Kidney capillary endothelial cell (primary cell): ENCODE measurements at regions not wholly inside any gene's neighbourhood (a gene's known extent, or its start where the extent isn't known, plus 50 kb on each side); places are given as distances from the start of the nearest gene placed in this dataset.
A peak's percentile ranks its signal among the peaks of the same experiment; 100 is the strongest.

ENCODE experiments used
- DNase-seq: peaks from one replicate; pipeline ENCODE4 v3.0.0-alpha.2; 2018; ENCODE audit warnings: low spot score

DNA sequence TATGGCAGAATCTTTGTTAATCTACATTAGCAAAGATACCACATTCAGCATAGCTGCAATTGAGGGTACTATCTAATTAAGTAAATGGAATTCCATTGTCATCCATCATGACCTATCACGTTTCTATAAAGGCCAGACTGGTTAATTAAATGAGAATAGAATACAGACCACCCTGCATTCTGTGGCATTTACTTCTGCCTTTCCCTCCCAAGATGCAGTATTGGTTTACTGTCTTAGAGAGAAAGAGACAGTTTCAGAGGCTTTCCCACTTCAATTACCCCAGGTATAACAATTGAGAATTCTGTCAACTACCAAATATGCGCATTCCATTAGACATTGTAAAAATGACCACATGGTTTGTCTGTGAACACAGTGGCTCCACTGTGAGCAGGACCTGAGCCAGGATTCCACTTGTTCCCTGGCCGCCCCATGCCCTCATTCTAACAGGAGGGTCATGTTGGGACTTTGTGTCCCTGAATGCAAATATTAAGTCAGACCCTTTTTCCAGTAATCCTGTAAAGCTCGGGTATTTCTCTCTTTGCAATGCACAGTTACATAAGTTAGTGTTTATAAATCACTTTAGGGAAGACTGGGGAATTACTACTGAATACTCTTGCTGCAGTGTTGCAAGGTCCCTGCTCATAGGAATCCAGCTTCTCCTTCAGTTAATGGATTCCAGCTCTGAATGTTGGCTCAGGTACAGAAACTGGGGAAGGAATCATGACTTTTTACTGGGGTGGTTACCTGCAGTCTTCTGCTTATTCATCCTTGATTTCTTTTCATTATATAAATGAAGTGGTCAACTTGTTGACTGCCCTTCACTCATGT, 261.0 kb downstream of the PDGFC start:
- no peak for DNase-seq

DNA sequence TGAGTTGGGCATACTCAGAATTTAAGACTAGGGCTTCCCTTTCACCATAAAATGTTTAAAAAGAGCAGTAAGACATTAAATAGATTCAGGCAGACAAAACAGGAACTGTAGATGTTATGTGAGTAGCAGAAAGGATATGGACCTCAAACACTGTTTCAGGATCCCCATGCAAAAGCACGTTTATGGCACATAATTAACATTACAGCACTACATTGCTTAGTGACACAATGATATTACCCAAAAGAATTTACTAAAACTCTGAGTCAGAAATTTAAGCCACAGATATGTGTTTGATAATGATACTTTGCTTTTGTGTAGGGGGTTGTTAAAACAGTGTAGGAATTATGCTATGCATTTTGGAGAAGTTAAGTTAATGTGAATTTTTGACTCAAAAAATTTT, 266.3 kb downstream of the PDGFC start:
- no peak for DNase-seq

DNA sequence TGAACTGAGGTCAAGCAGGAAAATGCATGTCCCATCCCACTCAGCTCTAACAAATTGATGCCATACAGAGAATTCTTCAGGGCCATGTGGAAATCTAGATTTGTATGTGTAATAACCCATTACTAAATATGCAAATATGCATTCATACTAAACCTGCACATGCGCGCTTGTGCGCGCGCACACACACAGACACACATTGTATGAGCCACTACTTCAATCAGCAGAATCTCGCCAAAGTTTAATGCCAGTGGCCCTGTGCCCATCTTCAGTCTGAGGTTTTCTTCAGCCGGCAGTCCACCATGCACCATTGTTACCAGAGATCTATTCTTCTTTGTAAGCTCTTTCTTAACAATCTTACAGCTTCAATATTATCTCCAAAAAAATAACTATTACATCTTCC, 276.4 kb downstream of the PDGFC start:
- DNase-seq, result no peak

DNA sequence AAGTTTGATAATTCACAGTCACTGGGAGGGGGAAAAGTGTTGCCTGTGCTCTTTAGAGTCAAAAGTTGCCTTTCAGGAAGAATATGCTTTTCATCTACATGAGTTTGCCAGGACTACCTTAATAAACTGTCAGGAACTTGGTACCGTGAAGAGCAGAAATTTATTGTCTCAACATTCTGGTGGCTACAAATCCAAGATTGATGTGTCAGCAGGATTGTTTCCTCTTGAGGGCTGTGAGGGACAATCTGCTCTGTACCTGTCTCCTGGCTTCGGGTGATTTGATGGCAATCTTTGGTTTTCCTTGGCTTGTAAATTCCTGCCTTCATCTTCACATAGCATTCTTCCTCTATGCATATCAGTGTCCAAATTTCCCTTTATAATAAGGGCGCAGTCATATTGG, 277.2 kb downstream of the PDGFC start:
- DNase-seq, result no peak

DNA sequence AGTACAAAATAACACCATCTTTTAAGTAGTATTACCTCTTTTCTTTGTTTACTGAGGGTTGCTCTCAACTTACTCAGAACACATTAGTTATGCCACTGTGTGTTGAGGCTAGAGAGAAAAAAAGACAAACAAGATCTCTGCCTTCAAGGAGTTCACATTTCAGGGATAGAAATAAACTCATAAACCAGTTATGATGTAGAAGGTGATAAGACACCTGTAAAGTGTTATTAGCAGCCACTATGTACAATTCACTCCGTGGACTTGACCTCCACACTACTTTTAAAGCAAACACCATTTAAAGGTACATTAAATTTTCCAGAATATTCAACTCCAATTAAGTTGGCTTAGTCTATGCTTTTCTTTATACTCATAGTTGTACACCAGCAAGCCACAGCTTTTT, 278.0 kb downstream of the PDGFC start:
- no peak for DNase-seq

DNA sequence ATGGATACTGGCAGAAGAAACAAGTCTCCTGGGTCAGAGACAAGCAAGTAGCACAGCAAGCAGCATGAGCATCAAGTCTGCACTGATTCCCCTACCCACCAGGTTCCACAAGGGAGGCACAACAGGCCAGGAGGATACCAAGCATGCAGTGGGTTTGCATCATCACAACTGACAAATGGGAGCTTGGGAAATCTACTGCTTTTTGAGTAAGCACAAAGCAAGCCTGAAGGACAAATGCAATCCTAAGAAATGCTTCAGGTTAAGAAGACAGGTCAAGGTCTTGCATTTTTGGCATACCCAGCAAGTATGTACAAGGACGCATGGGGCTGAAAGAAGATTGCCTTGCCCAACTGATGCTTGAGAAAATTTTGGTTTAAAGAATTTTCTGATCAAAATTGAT, 279.6 kb downstream of the PDGFC start:
- DNase-seq, result no peak

- no peak for DNase-seq
Observed at GRCh38 chr4:156690572-156690971, 281.0 kb downstream of the PDGFC start.

DNA sequence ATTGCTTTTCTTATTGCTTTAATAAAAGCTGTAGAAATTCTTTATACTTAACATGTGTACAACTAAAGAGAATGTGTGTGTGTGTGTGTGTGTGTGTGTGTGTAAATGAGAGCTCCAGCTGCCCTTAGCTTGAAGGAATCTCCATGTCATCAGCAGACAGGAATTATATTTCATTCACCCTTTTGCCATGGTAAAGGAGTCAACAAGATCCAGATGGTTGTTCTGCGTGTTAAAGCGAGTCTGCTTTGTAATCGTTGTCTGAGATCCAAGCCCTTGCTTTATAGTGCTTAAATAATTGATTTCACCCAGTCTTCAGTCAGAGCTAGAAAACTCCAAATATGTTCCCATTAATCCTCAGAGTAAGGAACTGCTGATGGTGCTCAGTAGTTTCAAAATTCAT, 285.5 kb downstream of the PDGFC start:
- no peak for DNase-seq

- DNase-seq, result no peak
Observed at GRCh38 chr4:156685308-156685707, 286.3 kb downstream of the PDGFC start.

DNA sequence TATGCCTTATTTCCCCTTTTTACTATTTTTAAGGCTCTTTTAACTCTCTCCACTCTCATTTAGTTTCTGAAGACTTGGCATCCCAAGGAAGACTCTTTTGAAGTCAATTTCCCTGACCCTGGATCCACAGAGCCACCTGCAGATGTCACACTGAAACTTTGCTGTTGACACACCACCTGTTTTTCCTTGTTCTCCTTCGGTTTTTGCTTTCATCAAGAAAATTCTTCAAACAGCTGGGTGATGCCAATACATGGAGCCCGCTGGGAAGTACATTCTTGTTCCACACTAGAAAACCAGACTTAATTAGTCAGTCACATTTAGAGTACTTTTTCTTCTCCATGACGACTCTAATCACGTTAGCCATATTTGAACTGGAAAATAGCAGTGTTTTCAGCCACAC, 293.9 kb downstream of the PDGFC start:
- DNase-seq, result no peak

- DNase-seq, result peak; percentile 35
Observed at GRCh38 chr4:156677131-156677531, 294.5 kb downstream of the PDGFC start.

GRCh38 chr4:156676116-156676851, 295.3 kb downstream of the PDGFC start:
- DNase-seq, result no peak

DNA sequence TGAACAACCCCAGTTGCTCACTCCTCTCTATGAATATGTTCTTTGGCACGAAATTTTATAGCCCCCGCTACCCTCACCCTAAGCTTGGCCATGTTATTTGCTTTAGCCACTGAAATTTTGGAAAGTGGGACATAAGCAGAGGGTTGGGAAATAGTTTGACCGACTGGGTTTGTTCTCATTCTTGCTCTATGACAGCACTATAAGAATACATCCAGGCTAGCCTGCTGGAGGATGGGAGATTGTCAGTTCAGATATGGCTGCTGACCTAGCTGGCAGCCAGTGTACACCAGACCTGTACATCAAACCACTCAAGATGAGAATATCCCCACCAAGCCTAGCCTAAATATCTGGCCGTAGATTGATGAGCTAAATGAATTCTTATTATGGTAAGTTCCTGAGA, 298.1 kb downstream of the PDGFC start:
- DNase-seq, result no peak

DNA sequence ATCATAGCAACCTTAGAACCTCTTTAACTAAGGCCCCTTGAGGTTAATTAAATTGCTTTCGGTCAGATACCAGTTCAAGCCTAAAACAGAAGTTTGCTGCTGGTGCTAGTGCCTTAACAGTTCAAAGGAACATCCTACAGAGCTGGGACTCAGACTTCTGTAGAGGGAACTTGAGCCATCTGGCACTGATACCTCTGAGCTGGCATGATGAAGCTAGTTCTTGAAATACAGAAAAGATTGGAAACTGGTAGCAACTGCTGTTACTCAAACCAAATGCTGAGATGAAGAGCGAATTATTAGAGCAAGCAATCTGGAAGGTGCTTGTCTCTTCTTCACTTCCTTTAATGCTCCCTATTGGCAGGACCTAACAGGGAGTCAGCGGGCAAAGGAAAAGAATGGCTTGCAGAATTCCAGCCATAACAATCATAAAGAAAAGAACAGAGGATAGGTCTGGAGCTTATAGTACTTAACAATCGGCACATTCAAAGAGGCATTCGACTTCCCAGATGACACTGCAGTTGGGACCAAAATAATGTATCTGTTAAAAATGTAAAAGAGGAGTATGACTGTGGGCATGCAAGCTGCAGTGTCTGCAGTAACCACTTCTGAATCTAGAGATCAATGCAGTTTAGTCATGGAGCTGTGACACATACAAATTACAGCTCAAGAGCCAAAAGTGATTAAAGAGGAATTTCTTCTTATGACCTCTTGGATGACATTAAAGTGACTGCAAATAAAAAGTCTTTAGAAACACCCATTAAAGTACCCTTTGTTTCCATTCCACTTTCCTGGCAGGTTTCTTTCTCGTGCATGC, 298.9 kb downstream of the PDGFC start:
- no peak for DNase-seq

DNA sequence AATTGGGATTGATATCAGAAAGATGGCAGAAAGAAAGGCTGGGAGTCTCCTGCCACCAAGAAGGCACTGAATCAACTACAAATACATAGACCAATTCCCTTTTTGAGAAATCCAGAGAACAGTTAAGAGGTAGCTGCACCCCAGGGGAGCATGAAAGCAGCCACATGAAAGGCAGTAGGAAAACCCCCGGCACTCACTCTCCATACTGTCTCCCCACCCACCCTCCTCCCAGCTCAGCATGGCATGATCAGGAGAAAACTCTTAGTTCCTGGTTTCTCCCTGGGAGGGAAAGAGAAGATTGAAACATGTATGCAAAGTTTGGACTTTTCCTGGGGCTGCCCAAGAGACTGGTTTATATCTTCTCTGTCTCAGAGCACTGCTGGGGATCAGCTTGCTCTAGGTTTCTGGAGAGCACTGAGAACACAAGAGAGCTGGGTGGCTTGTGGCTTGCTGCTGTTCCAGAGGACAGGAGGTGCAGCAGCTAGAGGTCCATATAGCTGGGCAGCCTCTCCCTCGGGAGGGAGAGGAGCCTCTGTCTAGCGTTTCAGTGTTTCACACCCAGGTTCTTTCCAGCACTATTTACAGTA, 305.7 kb downstream of the PDGFC start:
- no peak for DNase-seq

DNA sequence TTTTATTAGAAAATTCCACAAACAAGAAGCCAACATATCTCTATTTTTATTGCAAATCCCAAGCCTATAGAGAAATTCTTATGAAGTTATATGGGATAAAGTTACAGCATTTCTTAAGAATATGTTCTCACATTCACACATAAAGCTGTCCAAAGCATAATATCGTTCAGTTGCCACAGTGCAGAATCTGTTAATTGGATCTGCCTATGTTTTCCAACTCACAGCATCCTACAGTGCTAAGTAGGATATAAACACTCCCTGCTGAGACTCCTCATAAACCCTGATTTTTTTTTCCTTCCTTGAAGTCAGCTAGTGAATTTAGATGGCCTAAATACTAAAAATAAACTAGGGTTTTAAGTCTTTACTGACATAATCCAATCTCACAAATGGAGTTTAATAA, 307.9 kb downstream of the PDGFC start:
- no peak for DNase-seq

DNA sequence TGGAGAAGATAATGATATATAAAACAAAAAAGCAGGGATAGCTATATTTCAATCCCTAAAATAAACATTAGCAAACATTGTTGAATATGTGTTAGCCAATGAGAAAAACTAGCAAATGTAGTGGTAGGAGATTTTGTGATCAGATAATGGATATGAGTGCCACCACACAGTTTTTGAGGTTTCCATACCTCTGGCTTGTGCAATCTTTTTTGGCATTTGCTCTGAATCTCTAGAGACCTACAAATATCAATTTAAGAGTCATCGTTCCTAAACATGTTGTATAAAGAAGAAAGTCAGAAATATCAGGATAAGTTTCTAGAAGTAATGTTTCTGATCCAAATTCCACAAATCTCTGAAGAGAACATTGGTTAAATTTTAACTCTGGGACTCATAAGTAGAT, 308.7 kb downstream of the PDGFC start:
- DNase-seq, result no peak

DNA sequence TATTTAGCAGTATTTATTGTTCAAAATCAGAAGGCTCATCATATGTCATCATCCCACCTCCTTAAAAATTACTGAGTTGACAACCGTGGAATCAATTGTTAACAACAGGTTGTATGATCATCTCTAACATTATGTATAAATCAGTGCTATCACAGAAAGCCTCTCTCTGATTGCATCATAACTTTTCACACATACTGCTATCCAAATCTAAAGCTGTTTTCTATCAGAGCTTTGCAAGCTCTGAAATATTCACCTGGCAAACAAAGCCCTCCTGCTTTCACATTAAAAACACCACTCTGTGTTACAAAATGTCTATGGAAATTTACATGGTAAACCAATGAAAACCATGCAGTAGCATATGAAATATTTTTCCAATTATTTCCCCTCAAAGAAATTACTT, 310.0 kb downstream of the PDGFC start:
- no peak for DNase-seq

- DNase-seq, result no peak
Observed at GRCh38 chr4:156660465-156660864, 311.1 kb downstream of the PDGFC start.

- DNase-seq, result no peak
Observed at GRCh38 chr4:156659983-156660382, 311.6 kb downstream of the PDGFC start.

GRCh38 chr4:156659570-156659969, 312.0 kb downstream of the PDGFC start:
- DNase-seq, result no peak

- DNase-seq, result no peak
Observed at GRCh38 chr4:156656896-156657295, 314.7 kb downstream of the PDGFC start.
